HG03354 (cell line): ENCODE measurements at regions not wholly inside any gene's neighbourhood (a gene's known extent, or its start where the extent isn't known, plus 50 kb on each side); places are given as distances from the start of the nearest gene placed in this dataset.

Source experiments
- ATAC-seq: cut with Tn5 transposase; IDR thresholded peaks from one replicate; pipeline ENCODE4 v1.9.1; 2021; ENCODE audit warnings: mild to moderate bottlenecking; ENCODE audit not compliant: unreplicated experiment, poor library complexity, severe bottlenecking

- no peak for ATAC-seq
Measured at GRCh38 chr10:78549140-78549935, 515.7 kb downstream of the RPS24 start.

DNA sequence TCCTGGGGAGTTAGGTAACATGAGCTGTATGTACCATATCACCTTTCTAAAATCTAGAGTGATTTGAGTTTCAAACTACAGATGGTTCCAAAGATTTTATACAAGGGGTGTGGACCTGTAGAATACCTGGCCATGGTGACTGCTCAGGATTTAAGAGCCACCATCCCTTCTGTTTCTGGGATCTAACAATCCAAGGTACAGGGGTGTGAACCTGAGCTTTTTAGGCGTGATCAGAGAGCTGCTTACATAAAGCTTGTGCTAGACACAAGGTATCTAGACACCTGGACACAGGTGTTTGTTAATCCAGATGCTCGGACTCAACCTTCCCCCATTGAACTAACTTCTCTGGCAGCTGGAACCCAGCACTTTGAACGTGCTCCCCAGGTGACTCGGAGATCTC is 516.4 kb downstream of the RPS24 start:
- ATAC-seq, result no peak

GRCh38 chr10:78550716-78551115 is 517.1 kb downstream of the RPS24 start:
- ATAC-seq, result no peak

GRCh38 chr10:78551184-78552005 is 517.4 kb upstream of the ZMIZ1 start:
- no peak for ATAC-seq

GRCh38 chr10:78552261-78552811 is 516.4 kb upstream of the ZMIZ1 start:
- no peak for ATAC-seq

- no peak for ATAC-seq
Measured at GRCh38 chr10:78553792-78554191, 515.0 kb upstream of the ZMIZ1 start.

GRCh38 chr10:78555128-78555527 is 513.6 kb upstream of the ZMIZ1 start:
- no peak for ATAC-seq

GRCh38 chr10:78556705-78557432 is 511.9 kb upstream of the ZMIZ1 start:
- ATAC-seq, result no peak

GRCh38 chr10:78557433-78557925 is 511.3 kb upstream of the ZMIZ1 start:
- ATAC-seq, result no peak

GRCh38 chr10:78559661-78560340 is 509.0 kb upstream of the ZMIZ1 start:
- no peak for ATAC-seq

- no peak for ATAC-seq
Measured at GRCh38 chr10:78560341-78560688, 508.5 kb upstream of the ZMIZ1 start.

- no peak for ATAC-seq
Measured at GRCh38 chr10:78563314-78563713, 505.5 kb upstream of the ZMIZ1 start.

DNA sequence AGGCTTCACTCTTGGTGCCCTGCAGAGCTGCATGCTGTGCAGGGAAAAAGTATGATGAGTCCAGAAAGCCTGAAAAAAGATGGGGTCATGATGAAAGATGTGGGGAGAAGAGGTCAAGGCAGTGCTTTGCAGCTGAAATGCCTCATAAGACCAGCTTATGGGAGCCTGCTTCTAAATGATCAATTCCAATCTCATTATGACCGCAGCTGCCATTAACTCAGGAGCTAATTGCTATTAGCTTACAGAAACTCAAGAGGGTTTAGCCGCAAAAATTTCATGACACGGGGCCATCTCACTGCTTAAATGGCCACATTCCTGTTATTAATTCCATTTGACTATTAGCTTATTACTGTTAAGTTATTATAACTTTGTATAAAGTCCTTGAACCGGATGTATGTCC is 502.9 kb upstream of the ZMIZ1 start:
- no peak for ATAC-seq

DNA sequence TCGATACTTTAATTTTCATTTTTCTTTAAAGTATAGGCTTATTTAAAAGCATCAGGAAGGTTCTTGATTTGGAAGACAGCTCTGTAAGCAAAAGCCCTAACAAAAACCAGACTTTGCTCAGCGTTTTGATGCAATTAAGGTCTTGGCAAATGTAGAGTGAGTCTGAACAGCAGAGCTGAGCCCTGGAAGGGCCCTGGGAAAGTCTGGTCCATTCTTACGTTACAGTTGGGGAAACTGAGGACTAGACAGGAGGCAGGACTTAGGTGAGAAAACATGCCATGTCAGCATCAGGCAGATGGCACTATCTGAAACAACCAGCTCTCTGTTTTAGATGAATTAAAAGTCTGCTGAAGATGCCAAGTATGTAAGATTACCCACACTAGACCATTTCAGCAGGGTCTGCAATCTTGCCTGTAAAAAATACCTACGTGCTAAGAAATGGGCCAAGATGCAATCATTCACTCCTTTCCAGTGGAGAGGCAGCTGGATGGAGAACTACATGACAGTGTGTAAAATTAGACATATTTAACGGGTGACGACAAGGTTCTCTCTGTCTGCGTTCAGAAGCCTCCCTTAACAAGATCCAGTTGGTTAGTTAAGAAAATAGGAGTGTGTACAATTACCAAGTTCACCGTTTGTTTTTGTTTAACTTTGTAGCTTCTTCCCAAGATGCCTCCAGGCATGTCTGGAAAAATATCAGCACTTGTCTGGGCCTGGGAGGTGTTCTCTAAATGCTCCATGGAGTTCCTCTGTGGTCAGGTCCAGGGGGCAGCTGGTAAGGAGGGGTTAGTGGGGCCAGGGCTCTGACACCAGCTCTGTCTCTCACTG is 502.3 kb upstream of the ZMIZ1 start:
- no peak for ATAC-seq

DNA sequence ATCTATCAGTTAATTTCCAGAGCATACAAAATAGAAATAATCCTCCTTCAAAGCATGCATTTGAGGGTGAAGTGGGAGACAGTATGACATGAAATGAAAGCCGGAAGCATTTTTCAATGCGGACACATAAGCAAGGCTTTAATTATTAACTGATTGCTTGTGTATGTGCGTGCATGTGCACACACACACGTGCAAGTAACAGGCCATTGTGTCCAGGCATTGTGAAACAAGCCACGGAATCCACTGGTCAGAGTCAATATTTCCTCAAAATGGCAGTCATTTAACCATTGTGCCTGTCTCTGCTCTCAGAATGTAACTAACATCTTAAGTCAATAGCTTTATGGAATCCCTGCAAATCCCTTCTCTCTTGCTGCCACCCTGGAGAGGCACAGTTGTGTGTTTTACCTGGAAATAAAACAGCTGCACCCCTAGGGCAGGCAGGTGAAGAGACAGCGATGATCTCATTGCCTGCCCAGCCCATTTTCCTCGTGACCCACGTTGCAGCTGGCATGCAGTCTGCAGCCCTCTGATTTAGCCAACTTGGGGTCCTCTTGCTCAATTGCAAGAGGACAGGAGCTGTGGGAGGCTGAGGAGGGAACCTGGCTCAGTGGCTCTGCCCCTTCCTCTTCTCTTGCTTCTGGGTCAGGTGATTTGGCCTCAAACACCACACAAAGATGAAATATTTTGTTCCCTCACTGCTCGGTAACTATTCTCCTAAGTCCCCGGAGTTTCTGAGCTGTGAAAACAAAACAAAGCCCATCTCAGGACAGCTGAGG is 500.9 kb upstream of the ZMIZ1 start:
- no peak for ATAC-seq

- no peak for ATAC-seq
Measured at GRCh38 chr10:78568620-78569019, 500.1 kb upstream of the ZMIZ1 start.

GRCh38 chr10:78570633-78571235 is 498.0 kb upstream of the ZMIZ1 start:
- ATAC-seq, result no peak

GRCh38 chr10:78571286-78571685 is 497.5 kb upstream of the ZMIZ1 start:
- ATAC-seq, result no peak
